ENCODE measurements at regions not wholly inside any gene's neighbourhood (a gene's known extent, or its start where the extent isn't known, plus 50 kb on each side); places are given as distances from the start of the nearest gene placed in this dataset.

DNA sequence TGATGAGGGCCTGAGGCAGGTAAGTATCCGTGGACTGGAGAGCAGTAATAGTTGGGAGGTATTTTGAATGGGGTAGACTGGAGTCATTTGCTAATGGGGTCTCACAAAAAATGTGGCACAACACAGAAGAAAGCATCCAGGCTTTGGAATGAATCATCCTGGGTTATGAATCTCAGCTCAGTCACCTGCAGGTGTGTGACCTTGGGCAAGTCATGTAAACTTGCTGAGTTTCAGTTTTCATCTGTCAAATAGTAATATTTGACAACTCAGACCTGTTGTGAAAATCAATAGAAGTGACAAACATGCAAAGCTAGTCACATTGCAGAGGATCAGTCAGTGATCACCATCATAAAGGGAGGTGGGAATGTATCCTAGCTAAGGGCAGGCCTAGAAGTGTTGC is 232.0 kb upstream of the TENM4 start:
- no peak overlapping the region for H3K27ac ChIP-seq (ENCODE audit: low read depth, low read length, severe bottlenecking)
- H3K4me1 ChIP-seq (ENCODE audit: control insufficient read depth, insufficient read depth, low read length, poor library complexity, severe bottlenecking), result no peaks in the 10 kb centered on the region
- no peaks in the 10 kb centered on the region for H3K9me3 ChIP-seq (ENCODE audit: control insufficient read depth, low read length)
- no peak overlapping the region for H3K4me3 ChIP-seq (ENCODE audit: extremely low read depth, insufficient read depth, low read length, poor library complexity, severe bottlenecking)
- H3K36me3 ChIP-seq (ENCODE audit: control insufficient read depth, insufficient read depth, low read length), result no peaks in the 10 kb centered on the region
- WGBS, 2 experiments (ENCODE audit: insufficient coverage in 2 of 2), result 90 to 100% methylated on average over 1 of the region's 1 CpG

DNA sequence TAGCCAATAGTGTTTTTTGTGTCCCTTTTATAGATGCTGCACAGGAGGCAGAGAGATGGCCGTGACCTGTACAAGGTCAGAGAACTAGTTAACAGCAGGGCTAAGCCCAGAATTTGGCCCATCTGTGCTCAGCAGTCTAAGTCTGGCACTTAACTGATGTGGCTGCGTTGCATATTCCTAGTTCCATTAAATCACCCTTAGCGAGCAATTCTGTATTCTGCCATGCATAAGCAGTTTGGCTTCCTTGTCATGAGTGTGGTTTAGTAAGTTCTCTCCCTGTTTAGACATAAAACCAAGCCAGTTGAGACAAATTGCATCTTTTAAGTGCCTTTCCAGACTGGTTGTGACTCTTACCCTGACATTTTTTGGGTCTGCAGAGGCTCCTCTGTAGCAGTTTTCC is 230.6 kb upstream of the TENM4 start:
- Histone ChIP-seq H3K27ac (ENCODE audit: low read depth, low read length, severe bottlenecking) (no peak overlapping the region), H3K4me1 (ENCODE audit: control insufficient read depth, insufficient read depth, low read length, poor library complexity, severe bottlenecking) (no peaks in the 10 kb centered on the region), H3K4me3 (ENCODE audit: extremely low read depth, insufficient read depth, low read length, poor library complexity, severe bottlenecking) (no peak overlapping the region), H3K9me3 (ENCODE audit: control insufficient read depth, low read length) (no peaks in the 10 kb centered on the region), H3K36me3 (ENCODE audit: control insufficient read depth, insufficient read depth, low read length) (no peaks in the 10 kb centered on the region)
- WGBS, 2 experiments (ENCODE audit: insufficient coverage in 2 of 2), result 83 to 96% methylated on average over 2 of the region's 3 CpGs

DNA sequence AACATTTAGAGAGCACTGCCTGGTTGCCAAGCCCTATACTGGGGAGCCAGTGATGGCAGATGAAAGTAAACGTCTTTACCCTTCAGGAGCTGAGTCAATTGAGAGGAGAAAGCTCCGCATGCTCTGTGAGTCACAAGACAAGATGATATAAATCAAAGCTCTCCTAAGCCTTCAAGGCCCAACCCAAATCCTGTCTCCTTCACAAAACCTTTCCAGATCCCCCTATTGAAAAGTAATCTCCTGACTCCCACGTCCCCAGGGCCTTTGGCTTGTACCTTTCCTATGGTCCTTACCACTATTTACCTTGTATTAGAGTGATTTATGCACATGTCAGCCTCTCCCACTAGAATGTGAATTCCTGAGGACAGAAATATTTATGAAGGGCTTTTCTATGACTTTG is 230.1 kb upstream of the TENM4 start:
- H3K9me3 ChIP-seq (ENCODE audit: control insufficient read depth, low read length), result no peaks in the 10 kb centered on the region
- H3K36me3 ChIP-seq (ENCODE audit: control insufficient read depth, insufficient read depth, low read length), result no peaks in the 10 kb centered on the region
- no peak overlapping the region for H3K4me3 ChIP-seq (ENCODE audit: extremely low read depth, insufficient read depth, low read length, poor library complexity, severe bottlenecking)
- H3K27ac ChIP-seq (ENCODE audit: low read depth, low read length, severe bottlenecking), result no peak overlapping the region
- no peaks in the 10 kb centered on the region for H3K4me1 ChIP-seq (ENCODE audit: control insufficient read depth, insufficient read depth, low read length, poor library complexity, severe bottlenecking)
- 68 to 71% methylated on average over 2 of the region's 3 CpGs for WGBS, 2 experiments (ENCODE audit: insufficient coverage in 2 of 2)

DNA sequence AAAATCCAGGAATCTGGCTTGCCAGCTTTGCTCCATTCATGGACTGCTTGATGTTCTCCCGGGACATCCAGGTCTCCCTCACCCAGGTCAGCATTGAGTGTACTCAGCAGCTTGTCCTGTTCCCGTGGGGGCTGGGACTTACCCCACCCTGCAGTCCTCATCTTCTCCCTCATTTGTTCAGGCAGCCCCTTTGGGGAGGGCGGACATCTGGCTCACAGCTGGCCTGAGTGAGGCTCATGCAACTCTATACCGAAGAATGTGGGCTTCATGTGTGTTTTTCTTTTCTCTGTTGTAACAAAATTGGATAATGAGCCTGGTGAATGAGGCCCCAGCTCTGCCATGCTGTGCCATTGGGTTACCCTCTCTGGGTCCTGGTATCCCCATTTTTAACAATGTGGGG is 227.7 kb upstream of the TENM4 start:
- Histone ChIP-seq H3K4me1 (ENCODE audit: control insufficient read depth, insufficient read depth, low read length, poor library complexity, severe bottlenecking) (no peaks in the 10 kb centered on the region), H3K9me3 (ENCODE audit: control insufficient read depth, low read length) (no peaks in the 10 kb centered on the region), H3K27ac (ENCODE audit: low read depth, low read length, severe bottlenecking) (no peak overlapping the region), H3K4me3 (ENCODE audit: extremely low read depth, insufficient read depth, low read length, poor library complexity, severe bottlenecking) (no peak overlapping the region), H3K36me3 (ENCODE audit: control insufficient read depth, insufficient read depth, low read length) (no peaks in the 10 kb centered on the region)
- WGBS, 2 experiments (ENCODE audit: insufficient coverage in 2 of 2), result 83 to 84% methylated on average over 2 of the region's 4 CpGs

DNA sequence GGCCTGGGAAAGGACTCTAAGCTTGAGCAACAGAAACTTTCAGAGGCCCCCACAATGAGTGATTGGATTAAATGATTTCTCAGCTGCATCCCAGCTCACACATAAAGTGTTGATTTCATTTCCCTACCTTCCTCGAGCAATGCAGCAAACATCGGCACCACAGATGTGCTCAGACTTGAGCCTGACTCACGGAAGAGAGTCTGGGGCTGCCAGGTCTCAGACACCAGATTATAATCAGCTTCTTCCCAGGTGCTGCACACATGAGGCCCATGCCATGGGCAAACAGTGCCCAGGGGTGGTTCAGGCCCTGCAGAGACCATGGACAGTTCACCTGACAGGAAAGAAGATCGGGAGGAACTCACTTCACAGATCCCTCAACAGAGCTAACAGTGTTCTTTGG is 226.6 kb upstream of the TENM4 start:
- H3K36me3 ChIP-seq (ENCODE audit: control insufficient read depth, insufficient read depth, low read length), result no peaks in the 10 kb centered on the region
- no peak overlapping the region for H3K4me3 ChIP-seq (ENCODE audit: extremely low read depth, insufficient read depth, low read length, poor library complexity, severe bottlenecking)
- 96 to 98% methylated on average over 3 to 4 of the region's 4 CpGs for WGBS, 2 experiments (ENCODE audit: insufficient coverage in 2 of 2)

DNA sequence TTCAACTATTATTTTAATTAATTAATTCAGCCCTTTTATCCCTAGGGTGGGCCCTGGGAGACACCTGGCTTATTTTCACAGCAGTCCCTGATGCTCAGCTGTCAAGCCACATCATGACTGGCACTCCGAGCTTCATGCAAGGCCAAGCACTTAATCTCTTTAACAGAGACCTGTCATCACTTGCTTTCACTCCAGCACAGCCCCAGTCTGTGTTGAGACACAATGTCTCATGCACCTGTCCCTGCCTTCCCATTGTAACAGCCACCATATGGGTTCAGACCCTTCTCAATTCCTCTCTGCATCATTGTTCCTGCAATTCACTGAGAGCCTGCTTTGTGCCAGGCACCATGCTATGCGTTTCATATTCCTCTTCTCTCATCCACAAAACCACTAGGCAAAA is 222.2 kb upstream of the TENM4 start:
- Histone ChIP-seq H3K4me1 (ENCODE audit: control insufficient read depth, insufficient read depth, low read length, poor library complexity, severe bottlenecking) (no peaks in the 10 kb centered on the region), H3K9me3 (ENCODE audit: control insufficient read depth, low read length) (no peaks in the 10 kb centered on the region), H3K4me3 (ENCODE audit: extremely low read depth, insufficient read depth, low read length, poor library complexity, severe bottlenecking) (no peak overlapping the region), H3K27ac (ENCODE audit: low read depth, low read length, severe bottlenecking) (no peak overlapping the region), H3K36me3 (ENCODE audit: control insufficient read depth, insufficient read depth, low read length) (no peaks in the 10 kb centered on the region)
- 50 to 86% methylated on average over 1 to 2 of the region's 2 CpGs for WGBS, 2 experiments (ENCODE audit: insufficient coverage in 2 of 2)

More for the DNA sequence above, 226.6 kb upstream of the TENM4 start:
- no peaks in the 10 kb centered on the region for H3K4me1 ChIP-seq (ENCODE audit: control insufficient read depth, insufficient read depth, low read length, poor library complexity, severe bottlenecking)
- H3K27ac ChIP-seq (ENCODE audit: low read depth, low read length, severe bottlenecking), result no peak overlapping the region
- H3K9me3 ChIP-seq (ENCODE audit: control insufficient read depth, low read length), result no peaks in the 10 kb centered on the region

DNA sequence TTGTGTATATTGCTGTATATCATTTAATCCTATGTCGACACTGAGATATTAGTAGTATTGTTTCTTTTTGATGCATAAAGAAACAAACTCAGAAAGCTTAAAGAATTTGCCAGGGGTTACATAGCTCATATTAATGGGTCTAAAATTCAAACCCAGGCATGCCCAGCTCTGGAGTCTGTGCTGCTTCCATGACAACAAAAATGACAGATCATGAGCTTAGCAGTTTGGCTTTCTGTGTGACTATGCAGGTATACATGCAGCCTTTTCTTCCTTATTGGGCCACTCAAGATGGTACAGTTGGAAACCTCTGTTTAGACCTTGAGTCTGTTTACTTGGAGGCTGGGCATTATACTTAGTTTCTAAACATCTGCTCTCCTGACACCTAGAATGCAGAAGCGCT is 220.5 kb upstream of the TENM4 start:
- H3K27ac ChIP-seq (ENCODE audit: low read depth, low read length, severe bottlenecking), result no peak overlapping the region
- no peak overlapping the region for H3K4me3 ChIP-seq (ENCODE audit: extremely low read depth, insufficient read depth, low read length, poor library complexity, severe bottlenecking)
- no peaks in the 10 kb centered on the region for H3K36me3 ChIP-seq (ENCODE audit: control insufficient read depth, insufficient read depth, low read length)
- H3K9me3 ChIP-seq (ENCODE audit: control insufficient read depth, low read length), result no peaks in the 10 kb centered on the region
- H3K4me1 ChIP-seq (ENCODE audit: control insufficient read depth, insufficient read depth, low read length, poor library complexity, severe bottlenecking), result no peaks in the 10 kb centered on the region
- no CpG with 5 or more reads among the region's 2 CpGs for WGBS, 2 experiments (ENCODE audit: insufficient coverage in 2 of 2)

DNA sequence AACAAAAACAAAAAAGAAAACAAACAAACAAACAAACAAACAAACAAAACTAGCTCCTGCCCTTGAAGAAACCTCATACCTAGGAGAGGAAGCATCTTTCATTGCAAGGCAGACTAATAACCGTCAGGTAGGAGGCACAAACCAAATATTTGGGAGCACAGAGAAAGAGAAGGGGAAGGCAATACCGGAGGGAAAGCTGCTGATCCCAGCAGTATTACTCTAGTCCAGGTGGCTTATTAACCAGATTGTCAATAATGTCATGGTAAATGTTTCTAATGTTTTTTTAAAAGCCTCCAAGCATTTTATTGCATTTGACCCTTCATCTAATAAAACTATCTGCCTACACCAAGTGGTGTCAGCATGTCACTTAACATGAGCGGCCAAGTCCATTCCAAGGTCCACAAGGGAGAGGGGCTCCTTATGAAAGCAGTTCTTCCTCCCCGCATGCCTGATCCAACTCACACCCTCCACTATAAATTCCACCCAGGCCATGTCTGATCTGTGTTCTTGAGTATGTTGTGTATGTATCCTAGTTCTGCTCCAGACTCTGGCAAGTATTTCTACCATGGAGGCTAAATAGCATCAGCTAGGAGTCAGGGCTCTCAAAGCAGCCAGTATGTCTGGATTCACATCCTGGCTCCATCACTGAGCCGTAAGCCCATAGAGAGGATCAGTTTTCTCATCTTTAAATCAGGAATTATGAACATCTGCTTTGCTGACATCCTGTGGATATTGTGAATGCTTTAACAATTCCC is 208.1 kb upstream of the TENM4 start:
- Histone ChIP-seq H3K27ac (ENCODE audit: low read depth, low read length, severe bottlenecking) (no peak overlapping the region), H3K36me3 (ENCODE audit: control insufficient read depth, insufficient read depth, low read length) (no peaks in the 10 kb centered on the region), H3K9me3 (ENCODE audit: control insufficient read depth, low read length) (no peaks in the 10 kb centered on the region), H3K4me1 (ENCODE audit: control insufficient read depth, insufficient read depth, low read length, poor library complexity, severe bottlenecking) (no peaks in the 10 kb centered on the region), H3K4me3 (ENCODE audit: extremely low read depth, insufficient read depth, low read length, poor library complexity, severe bottlenecking) (no peak overlapping the region)
- WGBS, 2 experiments (ENCODE audit: insufficient coverage in 2 of 2), result 86 to 100% methylated on average over 1 to 2 of the region's 5 CpGs

DNA sequence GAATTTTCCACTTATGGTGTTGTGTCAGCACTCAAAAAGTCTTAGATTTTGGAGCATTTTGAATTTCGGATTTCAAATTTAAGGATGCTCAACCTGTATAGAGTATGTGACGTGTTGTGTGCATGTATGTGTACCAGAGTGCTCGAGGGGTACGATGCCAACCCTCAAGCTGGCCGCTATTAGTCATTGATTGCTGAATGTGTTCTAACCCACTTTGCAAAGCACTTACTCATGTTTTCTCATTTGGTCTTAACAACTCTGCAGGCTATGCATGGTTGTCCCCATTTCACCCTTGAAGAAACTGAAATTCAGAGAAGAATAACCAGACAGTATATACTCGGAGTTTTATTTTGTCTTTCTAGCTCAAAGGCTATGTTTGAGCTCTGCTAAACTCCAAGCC is 196.4 kb upstream of the TENM4 start:
- 67 to 82% methylated on average over 4 to 6 of the region's 6 CpGs for WGBS, 2 experiments (ENCODE audit: insufficient coverage in 2 of 2)
- H3K27ac ChIP-seq (ENCODE audit: low read depth, low read length, severe bottlenecking), result no peak overlapping the region

DNA sequence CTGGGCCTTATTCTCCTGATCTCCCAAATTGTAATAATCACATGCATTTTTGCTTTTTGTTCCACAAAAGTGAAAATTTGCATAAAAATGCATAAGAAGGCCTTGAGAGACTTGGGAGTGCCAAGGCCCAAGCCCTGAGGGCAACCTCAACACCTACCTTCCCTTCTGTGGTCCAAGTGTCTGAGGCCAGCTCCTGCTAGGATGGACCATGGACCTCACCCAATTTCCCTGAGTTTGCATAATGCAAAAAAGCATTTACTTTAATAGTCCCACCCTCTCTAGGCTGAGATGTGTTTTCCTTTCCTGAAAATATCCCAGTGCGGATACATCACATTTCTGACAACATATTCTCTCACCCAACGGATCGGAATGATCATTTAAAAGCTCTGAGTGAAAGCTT is 194.1 kb upstream of the TENM4 start:
- Histone ChIP-seq H3K9me3 (ENCODE audit: control insufficient read depth, low read length) (no peaks in the 10 kb centered on the region), H3K27ac (ENCODE audit: low read depth, low read length, severe bottlenecking) (no peak overlapping the region), H3K4me3 (ENCODE audit: extremely low read depth, insufficient read depth, low read length, poor library complexity, severe bottlenecking) (no peak overlapping the region), H3K36me3 (ENCODE audit: control insufficient read depth, insufficient read depth, low read length) (no peaks in the 10 kb centered on the region), H3K4me1 (ENCODE audit: control insufficient read depth, insufficient read depth, low read length, poor library complexity, severe bottlenecking) (no peaks in the 10 kb centered on the region)
- 100% methylated on average over 1 to 3 of the region's 3 CpGs for WGBS, 2 experiments (ENCODE audit: insufficient coverage in 2 of 2)

More for the DNA sequence above, 196.4 kb upstream of the TENM4 start:
- Histone ChIP-seq H3K4me3 (ENCODE audit: extremely low read depth, insufficient read depth, low read length, poor library complexity, severe bottlenecking) (no peak overlapping the region), H3K9me3 (ENCODE audit: control insufficient read depth, low read length) (no peaks in the 10 kb centered on the region), H3K36me3 (ENCODE audit: control insufficient read depth, insufficient read depth, low read length) (no peaks in the 10 kb centered on the region), H3K4me1 (ENCODE audit: control insufficient read depth, insufficient read depth, low read length, poor library complexity, severe bottlenecking) (no peaks in the 10 kb centered on the region)

DNA sequence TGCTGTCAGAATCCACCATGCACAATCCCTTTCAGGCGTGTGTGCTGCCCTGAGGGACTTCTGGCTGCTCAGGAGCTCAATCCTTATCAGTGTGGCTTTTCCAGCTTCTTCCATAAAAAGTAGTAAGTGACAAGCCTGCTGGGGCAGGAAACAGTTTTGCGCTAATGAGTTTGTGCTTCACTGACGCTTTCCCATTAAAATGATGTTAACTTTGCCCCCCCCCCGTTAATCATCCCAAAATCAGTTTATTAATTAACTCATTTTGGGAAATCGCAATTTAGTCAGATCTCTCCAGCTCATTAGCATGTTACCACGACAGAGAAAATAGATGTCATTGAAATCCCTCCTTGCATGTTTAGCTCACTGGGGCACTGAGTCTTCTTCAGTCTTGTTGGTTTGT is 186.5 kb upstream of the TENM4 start:
- H3K4me3 ChIP-seq (ENCODE audit: extremely low read depth, insufficient read depth, low read length, poor library complexity, severe bottlenecking), result no peak overlapping the region
- H3K36me3 ChIP-seq (ENCODE audit: control insufficient read depth, insufficient read depth, low read length), result no peaks in the 10 kb centered on the region
- 78 to 93% methylated on average over 3 to 4 of the region's 6 CpGs for WGBS, 2 experiments (ENCODE audit: insufficient coverage in 2 of 2)
- no peaks in the 10 kb centered on the region for H3K4me1 ChIP-seq (ENCODE audit: control insufficient read depth, insufficient read depth, low read length, poor library complexity, severe bottlenecking)
- no peaks in the 10 kb centered on the region for H3K9me3 ChIP-seq (ENCODE audit: control insufficient read depth, low read length)
- no peak overlapping the region for H3K27ac ChIP-seq (ENCODE audit: low read depth, low read length, severe bottlenecking)

Data from mesodermal cell (in vitro differentiated cells).